ENCODE measurements at regions not wholly inside any gene's neighbourhood (a gene's known extent, or its start where the extent isn't known, plus 50 kb on each side); places are given as distances from the start of the nearest gene placed in this dataset.
"Not testable (repeated sequence)": the region's sequence is repeated elsewhere in the genome, so short reads cannot be mapped to it uniquely, and the experiment has no call there.

- in situ Hi-C loops (cut with HindIII; ENCODE audit: low sequenced_read_pairs) = no loop called here
Measured at GRCh38 chr1:215028954-215029353, 53.6 kb upstream of the KCNK2 start.

DNA sequence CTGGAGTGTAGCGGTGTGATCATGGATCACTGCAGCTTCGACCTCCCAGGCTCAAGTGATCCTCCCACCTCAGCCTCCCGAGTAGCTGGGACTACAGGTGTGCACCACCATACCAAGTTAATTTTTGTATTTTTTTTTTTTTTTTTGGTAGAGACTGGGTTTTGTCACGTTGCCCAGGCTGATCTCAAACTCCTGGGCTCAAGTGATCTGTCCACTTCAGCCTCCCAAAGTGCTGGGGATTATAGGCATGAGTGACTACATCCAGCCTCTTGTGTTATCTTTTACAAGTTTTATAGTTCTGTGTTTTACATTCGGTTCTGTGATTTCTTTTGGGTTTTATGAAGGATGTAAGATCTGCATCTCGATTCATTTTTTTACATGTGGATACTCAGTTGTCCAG is 52.0 kb upstream of the KCNK2 start:
- in situ Hi-C loops (cut with HindIII; ENCODE audit: low sequenced_read_pairs) = not testable (repeated sequence)

- in situ Hi-C loops (cut with HindIII; ENCODE audit: low sequenced_read_pairs) = no loop called here
Measured at GRCh38 chr1:215031392-215031791, 51.1 kb upstream of the KCNK2 start.
